ENCODE measurements at regions not wholly inside any gene's neighbourhood (a gene's known extent, or its start where the extent isn't known, plus 50 kb on each side); places are given as distances from the start of the nearest gene placed in this dataset.

DNA sequence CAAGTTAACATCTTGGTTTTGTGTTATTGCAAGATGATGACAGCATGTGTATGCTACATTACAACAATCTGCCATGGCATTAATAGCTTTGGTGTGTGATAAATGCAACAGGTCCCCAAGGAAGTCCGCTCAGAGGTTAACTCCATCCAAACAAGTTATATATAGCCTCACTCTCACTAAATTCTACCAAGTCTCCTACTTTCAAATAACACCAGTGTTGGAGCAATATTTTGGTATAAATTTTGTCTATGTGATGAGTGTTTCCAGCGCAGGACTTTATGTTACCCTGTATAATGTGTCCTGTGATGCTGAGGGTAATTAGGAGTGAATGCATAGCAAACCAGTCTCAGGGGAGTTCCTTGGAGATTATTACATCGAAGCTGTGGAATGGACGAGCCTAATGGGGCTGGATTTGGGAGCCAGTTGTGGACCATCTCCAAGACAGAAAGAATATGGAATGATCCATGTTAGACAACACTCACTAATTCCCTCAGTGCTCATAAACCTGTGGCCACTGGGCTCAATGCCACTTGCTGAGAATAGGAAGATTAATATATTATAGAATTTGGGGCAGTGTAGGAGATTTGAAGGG, 127.6 kb upstream of the CXCL12 start:
- Histone ChIP-seq H3K4me3 (ENCODE audit: control insufficient read depth in 1 of 2, extremely low read depth in 1 of 2, low read length in 1 of 2) (no peak overlapping the region), H3K36me3 (ENCODE audit: control insufficient read depth in 2 of 2, extremely low read depth in 1 of 2, insufficient read depth in 1 of 2, low read length in 1 of 2) (no peaks in the 10 kb centered on the region), H3K9me3 (no peaks in the 10 kb centered on the region), H3K4me1 (ENCODE audit: control insufficient read depth in 1 of 2, extremely low read depth in 1 of 2, insufficient read depth in 2 of 2, low read length in 2 of 2) (no peaks in the 10 kb centered on the region), H3K27me3 (replicated peaks in 1 of 2; ENCODE audit: control insufficient read depth in 2 of 2, extremely low read depth in 1 of 2, insufficient read depth in 2 of 2, low read length in 1 of 2) (no peaks in the 10 kb centered on the region), H3K27ac (ENCODE audit: low read length) (no peak overlapping the region)
- no peak for DNase-seq
- no peaks in the 10 kb centered on the region for H3K4me1 Mint-ChIP-seq
- ChIA-PET CTCF (no interaction called here), POLR2A (interaction anchor here in 1 of 2 donors (0.5 to 0.6 kb wide), 2 partner anchors 343 to 764 kb away, joined by 3 to 6 read pairs; no protein-coding TSS in a partner anchor)
- H3K9me3 Mint-ChIP-seq = peaks cover 0 to 4% (median 0%) of the 10 kb centered on the region in 3 donors
- no peak for ATAC-seq (replicated peaks in 1 of 4)
- no peak overlapping the region for H3K4me3 Mint-ChIP-seq
- no peak overlapping the region for H3K27ac Mint-ChIP-seq
- no peaks in the 10 kb centered on the region for H3K36me3 Mint-ChIP-seq
- WGBS (ENCODE audit: insufficient coverage) = 86% methylated on average over 1 of the region's 4 CpGs
- no peaks in the 10 kb centered on the region for H3K27me3 Mint-ChIP-seq

DNA sequence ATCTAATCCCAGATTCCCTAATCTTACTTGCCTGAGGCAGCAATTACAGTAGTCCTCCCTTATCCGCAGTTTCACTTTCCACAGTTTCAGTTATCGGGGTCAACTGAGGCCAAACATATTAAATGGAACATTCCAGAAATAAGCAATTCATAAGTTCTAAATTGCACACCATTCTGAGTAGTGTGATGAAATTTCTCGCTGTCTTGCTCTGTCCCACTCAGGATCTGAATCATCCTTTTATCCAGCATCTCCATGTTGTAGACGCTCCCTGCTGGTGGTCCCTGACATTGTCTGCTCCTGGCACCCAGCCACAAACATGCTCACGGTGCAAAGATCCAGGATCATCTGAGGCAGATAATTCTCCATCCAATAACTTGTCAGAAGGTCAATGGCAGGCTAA, 128.7 kb upstream of the CXCL12 start:
- Mint-ChIP-seq H3K27me3 (no peaks in the 10 kb centered on the region), H3K27ac (no peak overlapping the region), H3K4me1 (no peaks in the 10 kb centered on the region), H3K4me3 (no peak overlapping the region), H3K36me3 (no peaks in the 10 kb centered on the region), H3K9me3 (peaks cover 0 to 4% (median 0%) of the 10 kb centered on the region in 3 donors)
- ATAC-seq (replicated peaks in 1 of 4) (no peak), DNase-seq (no peak)
- Histone ChIP-seq H3K9me3 (no peaks in the 10 kb centered on the region), H3K36me3 (ENCODE audit: control insufficient read depth in 2 of 2, extremely low read depth in 1 of 2, insufficient read depth in 1 of 2, low read length in 1 of 2) (no peaks in the 10 kb centered on the region), H3K4me3 (ENCODE audit: control insufficient read depth in 1 of 2, extremely low read depth in 1 of 2, low read length in 1 of 2) (no peak overlapping the region), H3K4me1 (ENCODE audit: control insufficient read depth in 1 of 2, extremely low read depth in 1 of 2, insufficient read depth in 2 of 2, low read length in 2 of 2) (no peaks in the 10 kb centered on the region), H3K27me3 (replicated peaks in 1 of 2; ENCODE audit: control insufficient read depth in 2 of 2, extremely low read depth in 1 of 2, insufficient read depth in 2 of 2, low read length in 1 of 2) (no peaks in the 10 kb centered on the region), H3K27ac (ENCODE audit: low read length) (no peak overlapping the region)
- WGBS (ENCODE audit: insufficient coverage) = 57% methylated on average over 3 of the region's 5 CpGs
- ChIA-PET POLR2A (no interaction called here), CTCF (no interaction called here)

DNA sequence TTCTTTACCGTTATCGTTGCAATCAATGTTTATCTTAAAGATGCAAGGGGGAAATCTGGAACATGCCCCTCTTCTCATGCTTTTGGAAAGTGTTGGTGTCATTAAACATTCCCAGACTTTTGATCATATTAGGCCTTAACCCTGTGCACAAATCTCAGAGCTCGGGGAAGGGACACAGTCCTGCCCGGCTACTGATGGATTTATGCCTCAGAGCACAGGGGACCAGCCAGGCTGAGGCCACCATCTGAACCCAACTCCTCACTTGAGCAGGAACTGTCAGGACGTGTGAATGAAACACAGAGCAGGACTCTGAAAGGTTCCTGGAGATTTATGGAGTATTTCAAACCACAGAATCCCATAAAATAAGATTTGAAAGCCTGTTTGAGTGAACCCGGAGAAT, 132.0 kb upstream of the CXCL12 start:
- CTCF ChIA-PET = no interaction called here
- Histone ChIP-seq H3K27ac (ENCODE audit: low read length) (no peak overlapping the region), H3K27me3 (replicated peaks in 1 of 2; ENCODE audit: control insufficient read depth in 2 of 2, extremely low read depth in 1 of 2, insufficient read depth in 2 of 2, low read length in 1 of 2) (no peaks in the 10 kb centered on the region), H3K36me3 (ENCODE audit: control insufficient read depth in 2 of 2, extremely low read depth in 1 of 2, insufficient read depth in 1 of 2, low read length in 1 of 2) (no peaks in the 10 kb centered on the region), H3K4me1 (ENCODE audit: control insufficient read depth in 1 of 2, extremely low read depth in 1 of 2, insufficient read depth in 2 of 2, low read length in 2 of 2) (no peaks in the 10 kb centered on the region), H3K4me3 (ENCODE audit: control insufficient read depth in 1 of 2, extremely low read depth in 1 of 2, low read length in 1 of 2) (no peak overlapping the region), H3K9me3 (no peaks in the 10 kb centered on the region)
- 86% methylated on average over 5 of the region's 6 CpGs for WGBS (ENCODE audit: insufficient coverage)
- Mint-ChIP-seq H3K9me3 (no peaks in the 10 kb centered on the region), H3K27me3 (no peaks in the 10 kb centered on the region), H3K4me1 (no peaks in the 10 kb centered on the region), H3K4me3 (no peak overlapping the region), H3K27ac (no peak overlapping the region), H3K36me3 (no peaks in the 10 kb centered on the region)
- DNase-seq (no peak), ATAC-seq (replicated peaks in 1 of 4) (no peak)
- POLR2A ChIA-PET = no interaction called here

DNA sequence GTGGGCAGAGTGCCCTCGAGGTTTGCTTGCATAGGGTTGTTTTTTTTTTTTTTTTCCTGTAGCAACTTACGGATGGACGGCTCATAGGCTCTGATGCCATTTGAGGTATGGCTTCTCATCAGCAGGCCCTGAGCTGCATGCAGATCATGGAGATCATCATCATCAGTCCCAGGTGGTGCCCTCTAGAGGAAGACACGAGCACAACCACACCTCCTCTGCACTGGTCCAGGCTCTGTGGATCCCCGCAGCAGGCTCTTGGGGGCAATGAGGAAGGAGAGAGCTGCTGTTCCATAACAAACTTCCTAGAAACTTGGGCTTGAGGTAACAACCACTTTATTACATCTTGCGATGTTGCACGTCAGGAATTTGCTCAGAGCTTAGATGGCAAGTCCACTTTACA, 132.7 kb upstream of the CXCL12 start:
- Histone ChIP-seq H3K27ac (ENCODE audit: low read length) (no peak overlapping the region), H3K4me1 (ENCODE audit: control insufficient read depth in 1 of 2, extremely low read depth in 1 of 2, insufficient read depth in 2 of 2, low read length in 2 of 2) (no peaks in the 10 kb centered on the region), H3K9me3 (no peaks in the 10 kb centered on the region), H3K36me3 (ENCODE audit: control insufficient read depth in 2 of 2, extremely low read depth in 1 of 2, insufficient read depth in 1 of 2, low read length in 1 of 2) (no peaks in the 10 kb centered on the region), H3K27me3 (replicated peaks in 1 of 2; ENCODE audit: control insufficient read depth in 2 of 2, extremely low read depth in 1 of 2, insufficient read depth in 2 of 2, low read length in 1 of 2) (no peaks in the 10 kb centered on the region), H3K4me3 (ENCODE audit: control insufficient read depth in 1 of 2, extremely low read depth in 1 of 2, low read length in 1 of 2) (no peak overlapping the region)
- ChIA-PET CTCF (no interaction called here), POLR2A (no interaction called here)
- 75% methylated on average over 2 of the region's 7 CpGs for WGBS (ENCODE audit: insufficient coverage)
- H3K4me1 Mint-ChIP-seq = no peaks in the 10 kb centered on the region
- no peaks in the 10 kb centered on the region for H3K27me3 Mint-ChIP-seq
- no peak overlapping the region for H3K4me3 Mint-ChIP-seq
- ATAC-seq (replicated peaks in 1 of 4) (no peak), DNase-seq (no peak)
- peaks cover 0 to 4% (median 0%) of the 10 kb centered on the region in 3 donors for H3K9me3 Mint-ChIP-seq
- H3K36me3 Mint-ChIP-seq = no peaks in the 10 kb centered on the region
- no peak overlapping the region for H3K27ac Mint-ChIP-seq

DNA sequence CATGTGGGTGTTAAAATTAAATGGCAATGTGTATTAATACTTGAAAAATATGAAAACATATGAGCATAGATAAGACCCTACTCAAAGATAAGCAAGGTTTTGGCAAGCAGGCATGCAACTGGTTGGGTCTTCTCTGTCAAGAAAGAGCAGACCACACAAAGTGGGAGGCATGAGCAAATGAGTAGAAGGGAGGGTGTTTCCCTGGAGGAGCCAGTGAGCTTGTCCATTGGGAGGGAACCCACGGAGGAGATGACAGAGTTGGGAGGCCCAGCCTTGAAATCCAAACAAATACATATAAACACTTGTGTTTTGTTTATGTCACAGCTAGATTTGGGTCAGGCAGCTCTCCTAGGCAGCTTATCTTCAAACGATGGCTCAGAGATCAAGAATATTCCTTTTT, 134.5 kb upstream of the CXCL12 start:
- DNase-seq (no peak), ATAC-seq (replicated peaks in 1 of 4) (no peak)
- POLR2A ChIA-PET = no interaction called here
- Mint-ChIP-seq H3K9me3 (peaks cover 0 to 9% (median 4%) of the 10 kb centered on the region in 3 donors), H3K27me3 (no peaks in the 10 kb centered on the region), H3K4me3 (no peak overlapping the region), H3K27ac (no peak overlapping the region), H3K36me3 (no peaks in the 10 kb centered on the region), H3K4me1 (no peaks in the 10 kb centered on the region)
- no peaks in the 10 kb centered on the region for H3K27me3 ChIP-seq (replicated peaks in 1 of 2; ENCODE audit: control insufficient read depth in 2 of 2, extremely low read depth in 1 of 2, insufficient read depth in 2 of 2, low read length in 1 of 2)
- CTCF ChIA-PET = interaction anchor here in 1 of 2 donors (0.6 kb wide), 1 partner anchor 276 kb away, joined by 4 read pairs; no protein-coding TSS in a partner anchor
- no peak overlapping the region for H3K27ac ChIP-seq (ENCODE audit: low read length)
- H3K9me3 ChIP-seq = no peaks in the 10 kb centered on the region
- WGBS (ENCODE audit: insufficient coverage) = no CpG with 5 or more reads among the region's 2 CpGs
- no peaks in the 10 kb centered on the region for H3K36me3 ChIP-seq (ENCODE audit: control insufficient read depth in 2 of 2, extremely low read depth in 1 of 2, insufficient read depth in 1 of 2, low read length in 1 of 2)
- no peak overlapping the region for H3K4me3 ChIP-seq (ENCODE audit: control insufficient read depth in 1 of 2, extremely low read depth in 1 of 2, low read length in 1 of 2)
- H3K4me1 ChIP-seq (ENCODE audit: control insufficient read depth in 1 of 2, extremely low read depth in 1 of 2, insufficient read depth in 2 of 2, low read length in 2 of 2) = no peaks in the 10 kb centered on the region

DNA sequence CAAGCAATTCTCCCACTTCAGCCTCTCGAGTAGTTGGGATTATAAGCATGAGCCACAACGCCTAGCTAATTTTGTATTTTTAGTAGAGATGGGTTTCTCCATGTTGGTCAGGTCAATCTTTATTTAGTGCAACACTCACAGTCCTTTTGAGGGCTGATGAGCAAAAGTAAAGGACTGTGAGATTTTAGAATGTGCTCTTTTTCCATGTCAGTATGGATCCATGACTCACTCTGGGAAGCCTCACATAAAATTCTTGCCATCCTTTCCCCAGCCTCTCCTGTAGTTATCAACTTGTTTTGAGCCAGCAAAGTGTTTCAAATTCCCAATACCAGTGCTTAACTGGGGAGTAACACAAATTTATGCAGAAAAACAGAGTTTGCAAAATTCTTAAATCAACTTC, 135.8 kb upstream of the CXCL12 start:
- Histone ChIP-seq H3K9me3 (no peaks in the 10 kb centered on the region), H3K27ac (ENCODE audit: low read length) (no peak overlapping the region), H3K36me3 (ENCODE audit: control insufficient read depth in 2 of 2, extremely low read depth in 1 of 2, insufficient read depth in 1 of 2, low read length in 1 of 2) (no peaks in the 10 kb centered on the region), H3K4me1 (ENCODE audit: control insufficient read depth in 1 of 2, extremely low read depth in 1 of 2, insufficient read depth in 2 of 2, low read length in 2 of 2) (no peaks in the 10 kb centered on the region), H3K4me3 (ENCODE audit: control insufficient read depth in 1 of 2, extremely low read depth in 1 of 2, low read length in 1 of 2) (no peak overlapping the region), H3K27me3 (replicated peaks in 1 of 2; ENCODE audit: control insufficient read depth in 2 of 2, extremely low read depth in 1 of 2, insufficient read depth in 2 of 2, low read length in 1 of 2) (no peaks in the 10 kb centered on the region)
- Mint-ChIP-seq H3K27me3 (no peaks in the 10 kb centered on the region), H3K4me3 (no peak overlapping the region), H3K9me3 (peaks cover 2 to 10% (median 9%) of the 10 kb centered on the region in 3 donors), H3K4me1 (no peaks in the 10 kb centered on the region), H3K36me3 (no peaks in the 10 kb centered on the region), H3K27ac (no peak overlapping the region)
- DNase-seq (no peak), ATAC-seq (replicated peaks in 1 of 4) (no peak)
- ChIA-PET CTCF (no interaction called here), POLR2A (no interaction called here)
- no CpG with 5 or more reads among the region's 2 CpGs for WGBS (ENCODE audit: insufficient coverage)

DNA sequence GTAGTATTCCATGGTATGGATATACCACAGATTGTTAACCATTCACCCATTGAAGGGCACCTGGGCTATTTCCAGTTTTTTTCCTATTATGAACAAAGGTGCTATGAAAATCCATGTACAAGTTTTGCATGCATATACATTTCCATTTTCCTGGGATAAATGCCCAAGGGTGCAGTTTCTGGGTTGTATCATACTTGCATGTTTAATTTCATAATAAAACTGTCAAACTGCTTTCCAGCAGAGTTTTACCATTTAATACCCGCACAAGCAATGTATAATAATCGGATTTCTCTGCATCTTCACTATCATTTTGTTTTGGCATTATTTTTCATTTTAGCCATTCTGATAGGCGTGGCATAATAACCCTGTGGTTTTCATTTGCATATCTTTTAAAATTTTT, 154.3 kb upstream of the CXCL12 start:
- no peak overlapping the region for H3K4me3 ChIP-seq (ENCODE audit: control insufficient read depth in 1 of 2, extremely low read depth in 1 of 2, low read length in 1 of 2)
- 93% methylated on average over 2 of the region's 3 CpGs for WGBS (ENCODE audit: insufficient coverage)
- H3K27ac Mint-ChIP-seq = no peak overlapping the region
- ChIA-PET POLR2A (no interaction called here), CTCF (no interaction called here)
- no peak overlapping the region for H3K27ac ChIP-seq (ENCODE audit: low read length)
- H3K4me1 Mint-ChIP-seq = no peaks in the 10 kb centered on the region
- no peaks in the 10 kb centered on the region for H3K9me3 ChIP-seq
- no peak for ATAC-seq (replicated peaks in 1 of 4)
- no peak for DNase-seq
- H3K36me3 ChIP-seq (ENCODE audit: control insufficient read depth in 2 of 2, extremely low read depth in 1 of 2, insufficient read depth in 1 of 2, low read length in 1 of 2) = no peaks in the 10 kb centered on the region
- H3K36me3 Mint-ChIP-seq = no peaks in the 10 kb centered on the region
- H3K4me1 ChIP-seq (ENCODE audit: control insufficient read depth in 1 of 2, extremely low read depth in 1 of 2, insufficient read depth in 2 of 2, low read length in 2 of 2) = no peaks in the 10 kb centered on the region
- H3K27me3 ChIP-seq (replicated peaks in 1 of 2; ENCODE audit: control insufficient read depth in 2 of 2, extremely low read depth in 1 of 2, insufficient read depth in 2 of 2, low read length in 1 of 2) = no peaks in the 10 kb centered on the region
- no peak overlapping the region for H3K4me3 Mint-ChIP-seq
- H3K27me3 Mint-ChIP-seq = no peaks in the 10 kb centered on the region
- peaks cover 8 to 18% (median 14%) of the 10 kb centered on the region in 3 donors for H3K9me3 Mint-ChIP-seq
